GM21723 (cell line): ENCODE measurements at regions not wholly inside any gene's neighbourhood (a gene's known extent, or its start where the extent isn't known, plus 50 kb on each side); places are given as distances from the start of the nearest gene placed in this dataset.
"Not testable (repeated sequence)": the region's sequence is repeated elsewhere in the genome, so short reads cannot be mapped to it uniquely, and the experiment has no call there.

Experiments used
- ATAC-seq: cut with Tn5 transposase; IDR thresholded peaks from one replicate; pipeline ENCODE4 v1.9.1; 2021; ENCODE audit warnings: mild to moderate bottlenecking, moderate library complexity; ENCODE audit not compliant: unreplicated experiment

GRCh38 chr9:115692868-115693267 is 460.7 kb upstream of the PAPPA start:
- ATAC-seq: not testable (repeated sequence)

GRCh38 chr9:115694014-115694413 is 459.6 kb upstream of the PAPPA start:
- no peak for ATAC-seq

- no peak for ATAC-seq
Measured at GRCh38 chr9:115694991-115695390, 458.6 kb upstream of the PAPPA start.

GRCh38 chr9:115712981-115713380 is 440.6 kb upstream of the PAPPA start:
- no peak for ATAC-seq

GRCh38 chr9:115715666-115716065 is 437.9 kb upstream of the PAPPA start:
- ATAC-seq: no peak

GRCh38 chr9:115717298-115717697 is 436.3 kb upstream of the PAPPA start:
- ATAC-seq: no peak

- ATAC-seq: no peak
Measured at GRCh38 chr9:115717711-115718173, 435.8 kb upstream of the PAPPA start.

- ATAC-seq: no peak
Measured at GRCh38 chr9:115730396-115730795, 423.2 kb upstream of the PAPPA start.

GRCh38 chr9:115730845-115731244 is 422.7 kb upstream of the PAPPA start:
- ATAC-seq: no peak

- no peak for ATAC-seq
Measured at GRCh38 chr9:115733318-115734110, 420.1 kb upstream of the PAPPA start.

- ATAC-seq: no peak
Measured at GRCh38 chr9:115739096-115739875, 414.3 kb upstream of the PAPPA start.

- no peak for ATAC-seq
Measured at GRCh38 chr9:115740986-115741385, 412.6 kb upstream of the PAPPA start.

GRCh38 chr9:115743709-115744605 is 409.6 kb upstream of the PAPPA start:
- no peak for ATAC-seq

GRCh38 chr9:115746496-115746895 is 407.1 kb upstream of the PAPPA start:
- no peak for ATAC-seq

- ATAC-seq: no peak
Measured at GRCh38 chr9:115747731-115748130, 405.9 kb upstream of the PAPPA start.

- ATAC-seq: no peak
Measured at GRCh38 chr9:115756736-115757135, 396.9 kb upstream of the PAPPA start.

- ATAC-seq: no peak
Measured at GRCh38 chr9:115757461-115757860, 396.1 kb upstream of the PAPPA start.

- ATAC-seq: no peak
Measured at GRCh38 chr9:115758441-115758840, 395.1 kb upstream of the PAPPA start.

- ATAC-seq: no peak
Measured at GRCh38 chr9:115759426-115759825, 394.2 kb upstream of the PAPPA start.

- ATAC-seq: no peak
Measured at GRCh38 chr9:115764645-115765044, 388.9 kb upstream of the PAPPA start.

- ATAC-seq: no peak
Measured at GRCh38 chr9:115765060-115765459, 388.5 kb upstream of the PAPPA start.
